GM19239 (cell line): ENCODE measurements at regions not wholly inside any gene's neighbourhood (a gene's known extent, or its start where the extent isn't known, plus 50 kb on each side); places are given as distances from the start of the nearest gene placed in this dataset.
A peak's percentile ranks its signal among the peaks of the same experiment; 100 is the strongest.
"Not testable (repeated sequence)": the region's sequence is repeated elsewhere in the genome, so short reads cannot be mapped to it uniquely, and the experiment has no call there.

ENCODE experiments used
- DNase-seq: peaks from one replicate; pipeline ENCODE4 v3.0.0; 2011; ENCODE audit warnings: low spot score; ENCODE audit not compliant: insufficient read length
- FAIRE-seq: peaks from 2 replicates; lab custom pipeline; 2011; peaks lifted over from hg19 to GRCh38; lab: Jason Lieb, UNC

DNA sequence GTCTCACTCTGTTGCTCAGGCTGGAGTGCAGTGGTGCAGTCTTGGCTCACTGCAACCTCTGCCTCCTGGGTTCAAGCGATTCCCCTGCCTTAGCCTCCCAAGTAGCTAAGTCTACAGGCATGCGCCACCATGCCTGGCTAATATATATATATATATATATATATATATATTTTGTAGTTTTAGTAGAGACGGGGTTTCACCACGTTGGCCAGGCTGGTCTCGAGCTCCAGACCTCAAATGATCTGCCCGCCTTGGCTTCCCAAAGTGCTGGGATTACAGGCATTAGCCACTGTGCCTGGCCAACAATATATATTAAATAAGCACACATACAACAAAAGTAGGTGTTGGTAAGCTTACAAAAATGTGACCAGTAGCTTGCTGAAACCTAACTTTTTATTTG lies 1364.3 kb downstream of the CDH12 start:
- not testable (repeated sequence) for DNase-seq, FAIRE-seq

DNA sequence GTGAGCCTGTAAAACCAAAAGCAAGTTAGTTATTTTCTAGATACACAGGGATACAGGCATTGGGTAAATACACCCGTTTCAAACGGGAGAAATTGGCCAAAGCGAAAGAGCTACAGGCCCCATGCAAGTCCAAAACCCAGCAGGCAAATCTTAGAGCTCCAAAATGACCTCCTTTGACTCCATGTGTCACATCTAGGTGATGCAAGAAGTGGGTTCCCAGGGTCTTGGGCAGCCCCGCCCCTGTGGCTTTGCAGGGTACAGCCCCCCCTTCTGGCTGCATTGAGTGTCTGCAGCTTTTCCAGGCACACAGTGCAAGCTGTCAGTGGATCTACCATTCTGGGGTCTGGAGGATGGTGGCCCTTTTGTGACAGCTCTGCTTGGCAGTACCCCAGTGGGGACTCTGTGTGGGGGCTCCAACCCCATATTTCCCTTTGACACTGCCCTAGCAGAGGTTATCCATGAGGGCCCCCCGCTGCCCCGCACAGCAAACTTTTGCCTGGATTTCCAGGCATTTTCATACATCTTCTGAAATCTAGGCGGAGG lies 1367.6 kb downstream of the CDH12 start:
- DNase-seq, FAIRE-seq: not testable (repeated sequence)

DNA sequence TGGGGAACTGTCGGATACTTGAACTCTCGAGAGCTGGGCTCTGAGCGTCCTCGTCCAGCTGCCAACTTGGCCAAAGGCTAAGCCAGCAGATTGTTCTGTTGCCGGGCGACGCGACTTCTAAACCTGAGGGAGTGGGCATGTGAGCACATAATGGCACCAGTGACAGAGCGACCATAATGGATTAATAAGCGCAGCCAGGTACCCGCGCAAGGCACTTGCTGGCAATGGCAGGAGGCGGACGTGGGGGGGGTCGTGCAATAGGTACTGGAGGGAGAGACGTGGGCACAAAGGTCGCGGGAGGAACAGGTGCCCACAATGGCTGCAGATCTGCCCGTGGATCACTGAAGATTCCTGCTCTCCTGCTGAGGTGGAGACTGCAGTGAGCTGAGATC lies 1368.7 kb downstream of the CDH12 start:
- not testable (repeated sequence) for DNase-seq, FAIRE-seq

DNA sequence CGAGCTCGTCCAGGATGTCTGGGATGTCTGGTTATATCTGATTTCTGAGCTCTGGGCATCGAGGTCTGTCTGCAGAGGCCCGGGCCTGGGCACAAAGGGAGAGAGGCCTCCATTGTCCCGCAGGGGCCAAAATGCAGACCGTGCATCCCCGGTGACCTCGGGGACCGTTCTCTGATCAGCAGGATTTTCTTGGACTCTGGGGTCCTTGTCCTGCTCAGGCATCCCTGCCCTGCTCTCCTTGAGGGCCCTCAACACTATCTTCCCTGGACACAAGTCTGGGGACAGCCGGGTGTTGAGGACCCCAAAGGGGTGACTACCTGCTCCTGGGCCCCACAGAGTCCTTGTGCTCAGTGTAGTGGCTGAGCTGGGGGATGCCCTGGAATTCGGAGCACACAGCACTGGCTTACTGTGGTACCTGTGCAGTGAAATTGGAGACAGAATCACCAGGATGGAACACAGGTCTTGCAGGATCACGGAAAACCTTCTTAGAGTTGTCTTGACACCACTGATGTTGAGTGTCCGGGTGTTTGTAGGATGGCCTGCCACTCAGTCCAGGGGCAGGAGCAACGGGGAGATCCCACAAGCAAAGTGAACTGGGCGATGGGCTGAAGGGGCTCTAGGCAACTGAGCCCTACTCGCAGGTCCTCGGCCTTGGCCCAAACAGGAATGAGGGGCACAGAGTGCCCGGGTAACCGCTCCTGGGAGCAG lies 1369.2 kb downstream of the CDH12 start:
- not testable (repeated sequence) for FAIRE-seq

DNA sequence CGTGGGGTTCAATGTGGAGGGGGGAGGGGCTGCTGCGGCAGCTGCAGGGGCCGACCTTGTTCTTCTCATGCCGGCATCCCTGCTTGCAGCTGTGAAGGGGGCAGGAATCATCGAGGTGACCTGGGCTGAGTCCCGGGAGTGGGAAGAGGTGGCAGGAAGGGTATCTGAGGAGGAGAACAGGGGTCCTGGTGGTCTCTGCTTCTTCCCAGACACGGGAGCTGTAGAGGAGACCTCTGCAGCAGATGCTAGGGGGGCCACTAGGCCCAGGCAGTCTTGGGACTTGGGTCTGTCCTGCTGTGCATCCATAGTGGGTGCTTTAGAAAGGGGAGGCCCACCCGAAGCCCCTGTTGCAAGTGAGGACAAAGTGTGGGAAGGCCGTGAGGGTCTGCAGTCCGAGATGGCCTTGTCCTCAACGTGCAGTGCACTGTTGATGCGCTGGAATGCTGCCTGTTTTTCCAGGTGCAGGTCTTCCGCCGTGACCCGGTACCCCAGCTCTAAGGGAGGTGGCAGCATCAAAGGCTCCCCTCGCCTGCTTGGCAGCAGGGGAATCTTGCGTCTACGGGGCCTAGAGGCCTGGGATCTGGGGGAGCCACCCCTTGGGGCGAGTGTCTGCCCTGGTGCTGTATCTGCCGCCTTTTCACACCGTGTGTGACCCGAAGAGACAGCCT lies 1370.0 kb downstream of the CDH12 start:
- FAIRE-seq, DNase-seq: not testable (repeated sequence)

More for the DNA sequence above, 1369.2 kb downstream of the CDH12 start:
- not testable (repeated sequence) for DNase-seq

DNA sequence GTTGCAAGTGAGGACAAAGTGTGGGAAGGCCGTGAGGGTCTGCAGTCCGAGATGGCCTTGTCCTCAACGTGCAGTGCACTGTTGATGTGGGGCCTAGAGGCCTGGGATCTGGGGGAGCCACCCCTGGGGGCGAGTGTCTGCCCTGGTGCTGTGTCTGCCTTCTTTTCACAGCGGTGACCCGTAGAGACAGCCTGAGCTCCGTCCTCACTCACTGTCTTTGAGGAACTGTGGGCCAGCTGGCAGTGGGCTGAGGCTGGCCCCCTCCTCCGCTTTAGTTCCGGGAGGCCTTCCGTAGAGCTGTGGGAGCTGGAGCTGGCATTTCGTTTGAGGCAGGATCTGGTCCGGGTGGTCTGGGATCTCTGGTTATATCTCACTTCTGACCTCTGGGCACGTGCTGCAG lies 1370.6 kb downstream of the CDH12 start:
- DNase-seq, FAIRE-seq: not testable (repeated sequence)

DNA sequence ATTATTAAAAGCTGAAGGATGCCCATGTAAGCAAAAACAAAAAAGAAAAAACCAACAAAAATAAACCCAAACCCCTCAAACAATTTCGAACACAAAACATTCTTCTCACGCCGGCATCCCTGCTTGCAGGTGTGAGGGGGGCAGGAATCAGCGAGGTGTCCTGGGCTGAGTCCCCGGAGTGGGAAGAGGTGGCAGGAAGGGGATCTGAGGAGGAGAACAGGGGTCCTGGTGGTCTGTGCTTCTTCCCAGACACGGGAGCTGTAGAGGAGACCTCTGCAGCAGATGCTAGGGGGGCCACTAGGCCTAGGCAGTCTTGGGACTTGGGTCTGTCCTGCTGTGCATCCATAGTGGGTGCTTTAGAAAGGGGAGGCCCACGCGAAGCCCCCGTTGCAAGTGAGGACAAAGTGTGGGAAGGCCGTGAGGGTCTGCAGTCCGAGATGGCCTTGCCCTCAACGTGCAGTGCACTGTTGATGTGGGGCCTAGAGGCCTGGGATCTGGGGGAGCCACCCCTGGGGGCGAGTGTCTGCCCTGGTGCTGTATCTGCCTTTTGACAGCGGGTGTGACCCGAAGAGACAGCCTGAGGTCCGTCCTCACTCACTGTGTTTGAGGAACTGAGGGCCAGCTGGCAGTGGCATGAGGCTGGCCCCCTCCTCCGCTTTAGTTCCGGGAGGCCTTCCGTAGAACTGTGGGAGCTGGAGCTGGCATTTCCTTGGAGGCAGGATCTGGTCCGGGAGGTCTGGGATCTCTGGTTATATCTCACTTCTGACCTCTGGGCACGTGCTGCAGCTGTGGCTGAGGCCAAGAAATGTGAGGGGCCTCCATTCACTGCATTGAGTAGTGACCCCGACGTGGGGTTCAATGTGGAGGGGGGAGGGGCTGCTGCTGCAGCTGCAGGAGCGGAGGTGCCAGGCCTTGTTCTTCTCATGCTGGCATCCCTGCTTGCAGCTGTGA lies 1371.5 kb downstream of the CDH12 start:
- not testable (repeated sequence) for DNase-seq, FAIRE-seq

DNA sequence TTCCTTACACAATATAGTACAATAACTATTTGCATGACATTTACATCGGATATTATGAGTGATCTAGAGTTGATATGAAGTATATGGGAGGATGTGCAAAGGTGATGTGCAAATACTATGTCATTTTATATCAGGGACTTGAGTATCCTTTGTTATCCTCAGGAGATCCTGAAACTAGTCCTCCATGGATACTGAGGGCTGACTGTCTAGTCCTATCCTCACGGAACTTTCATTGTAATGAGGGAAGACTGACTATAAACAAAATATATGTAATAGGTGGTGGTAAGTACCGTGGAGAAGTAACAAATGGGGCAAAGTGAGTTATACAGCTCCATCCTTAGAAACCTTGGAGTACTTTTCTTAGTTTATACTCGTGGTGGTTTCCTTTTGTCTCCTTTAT lies 1373.1 kb downstream of the CDH12 start:
- DNase-seq, FAIRE-seq: not testable (repeated sequence)

DNA sequence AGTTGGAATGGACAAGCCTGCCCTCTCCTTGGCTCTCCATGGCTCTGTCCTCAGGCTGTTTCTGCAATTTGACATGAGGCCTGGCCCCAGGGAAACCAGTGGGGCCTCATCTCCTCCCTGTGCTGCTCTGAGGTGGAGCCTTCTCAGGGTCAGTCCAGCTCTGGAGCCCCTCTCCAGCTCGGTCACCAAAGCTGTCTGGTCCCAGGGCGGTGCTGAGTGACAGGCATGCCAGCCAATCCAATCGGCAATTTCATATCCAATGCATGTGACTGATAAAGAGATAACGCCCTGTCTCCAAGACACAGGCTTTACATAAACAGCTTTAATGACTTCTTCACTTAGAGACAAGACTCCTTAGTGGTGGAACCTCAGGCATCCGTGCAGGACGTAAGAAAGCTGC lies 1379.2 kb downstream of the CDH12 start:
- FAIRE-seq, DNase-seq: not testable (repeated sequence)

DNA sequence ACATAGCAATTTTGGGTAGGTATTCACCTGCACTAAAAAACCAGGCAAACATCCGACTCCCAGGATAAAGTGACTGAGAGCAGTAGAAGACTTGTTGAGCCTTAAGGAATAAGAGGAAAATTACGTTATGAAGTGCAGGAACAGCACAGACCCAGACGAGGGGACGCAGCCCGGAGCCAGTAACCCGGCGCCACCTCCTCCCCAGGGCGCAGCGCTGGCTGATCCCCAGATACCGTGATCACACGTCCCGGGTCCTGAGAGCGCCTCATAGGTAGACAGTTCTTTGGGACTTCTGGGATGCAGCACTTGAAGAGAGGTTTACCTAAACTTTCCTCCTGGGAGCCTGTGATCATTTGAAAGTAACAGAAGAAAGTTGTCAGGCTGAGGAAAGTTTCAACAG lies 1379.7 kb downstream of the CDH12 start:
- FAIRE-seq, DNase-seq: not testable (repeated sequence)

DNA sequence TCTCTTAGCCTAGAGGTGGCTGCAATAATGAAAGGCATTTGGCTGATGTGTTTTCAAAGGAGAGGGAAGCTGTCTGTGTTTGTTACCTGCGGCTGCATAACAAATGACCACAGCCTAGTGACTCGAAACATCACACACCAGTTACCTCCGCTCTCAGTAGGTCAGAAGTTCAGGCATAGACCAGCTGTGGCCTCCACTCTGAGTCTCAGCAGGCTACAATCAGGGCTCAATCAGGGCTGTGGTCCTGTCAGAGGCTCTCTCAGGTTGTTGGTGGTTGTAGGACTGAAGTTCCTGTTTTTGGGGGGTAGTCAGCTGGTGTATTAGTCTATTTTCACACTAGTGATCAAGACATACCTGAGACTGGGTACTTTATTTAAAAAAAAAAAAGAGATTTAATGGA lies 1381.5 kb downstream of the CDH12 start:
- FAIRE-seq, DNase-seq: not testable (repeated sequence)

DNA sequence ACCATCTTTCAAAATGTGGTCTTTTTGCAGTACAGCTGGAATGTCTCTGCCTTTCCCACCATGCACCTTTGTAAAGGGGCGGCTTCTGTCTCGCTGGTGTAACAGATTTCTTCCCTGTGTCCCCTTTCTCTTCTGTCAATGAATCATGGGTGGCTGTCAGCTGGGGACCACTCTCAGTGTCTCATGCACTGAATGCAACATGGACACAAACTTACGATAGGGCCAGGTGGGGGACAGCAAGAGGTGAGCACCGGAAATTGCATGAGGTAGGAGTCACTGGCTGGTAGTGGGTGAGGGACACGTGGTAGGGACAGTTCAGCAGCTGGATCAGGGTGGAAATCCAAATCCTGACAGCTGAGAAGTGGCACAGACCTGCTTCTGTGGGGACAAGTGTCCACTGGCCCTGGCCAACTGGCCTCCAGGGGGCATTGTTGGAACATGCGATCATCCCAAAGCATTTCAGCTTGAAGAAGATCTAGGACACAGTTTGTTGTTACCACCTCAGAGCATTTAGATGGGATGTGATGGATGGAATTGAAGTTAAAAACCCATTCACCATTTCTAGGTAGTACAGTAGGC lies 1383.5 kb downstream of the CDH12 start:
- not testable (repeated sequence) for DNase-seq, FAIRE-seq

DNA sequence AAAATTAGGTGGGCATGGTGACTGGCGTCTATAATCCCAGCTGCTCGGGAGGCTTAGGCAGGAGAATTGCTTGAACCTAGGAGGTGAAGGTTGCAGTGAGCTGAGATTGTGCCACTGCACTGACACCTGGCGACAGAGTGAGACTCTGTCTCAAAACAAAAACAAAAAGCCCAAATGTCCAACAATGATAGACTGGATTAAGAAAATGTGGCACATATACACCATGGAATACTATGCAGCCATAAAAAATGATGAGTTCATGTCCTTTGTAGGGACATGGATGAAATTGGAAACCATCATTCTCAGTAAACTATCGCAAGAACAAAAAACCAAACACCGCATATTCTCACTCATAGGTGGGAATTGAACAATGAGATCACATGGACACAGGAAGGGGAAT lies 1385.6 kb downstream of the CDH12 start:
- not testable (repeated sequence) for DNase-seq, FAIRE-seq

DNA sequence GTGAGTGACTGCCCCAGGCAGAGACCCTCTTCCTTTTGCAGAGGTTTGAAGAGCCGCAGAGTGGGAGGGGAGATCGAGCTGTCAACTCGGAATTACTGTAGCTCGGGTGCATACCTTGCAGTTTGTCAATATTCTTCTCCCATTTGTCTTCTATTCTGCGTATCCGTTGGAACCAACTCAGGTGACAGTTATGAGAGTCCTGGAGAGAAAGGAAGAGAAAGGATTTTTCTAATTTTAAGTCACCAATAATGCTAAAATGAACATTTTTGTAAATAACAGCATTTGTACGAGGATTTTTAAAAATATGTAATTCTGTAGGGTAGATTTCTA lies 1393.4 kb downstream of the CDH12 start:
- FAIRE-seq, result peak; percentile 79

DNA sequence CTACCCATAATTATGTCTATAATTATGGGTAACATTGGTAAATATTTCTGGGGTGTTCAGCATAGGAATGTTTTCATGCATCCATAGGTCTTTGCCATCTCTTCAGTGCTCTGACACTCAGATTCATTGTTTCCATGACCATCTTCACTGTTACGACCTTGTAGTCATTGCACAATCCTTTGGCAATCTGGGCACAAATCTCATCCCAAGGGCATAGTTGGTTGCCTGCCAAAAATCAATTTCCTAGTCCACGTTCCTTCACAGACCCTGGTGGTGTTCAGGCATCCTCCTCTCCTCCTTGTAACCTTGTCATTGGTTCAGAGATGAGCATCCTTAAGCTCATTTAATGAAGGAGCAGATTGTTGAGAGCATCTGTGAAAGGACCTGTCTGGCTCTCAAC lies 1400.7 kb downstream of the CDH12 start:
- no peak for FAIRE-seq
- DNase-seq, result no peak

More for the DNA sequence above, 1393.4 kb downstream of the CDH12 start:
- not testable (repeated sequence) for DNase-seq

DNA sequence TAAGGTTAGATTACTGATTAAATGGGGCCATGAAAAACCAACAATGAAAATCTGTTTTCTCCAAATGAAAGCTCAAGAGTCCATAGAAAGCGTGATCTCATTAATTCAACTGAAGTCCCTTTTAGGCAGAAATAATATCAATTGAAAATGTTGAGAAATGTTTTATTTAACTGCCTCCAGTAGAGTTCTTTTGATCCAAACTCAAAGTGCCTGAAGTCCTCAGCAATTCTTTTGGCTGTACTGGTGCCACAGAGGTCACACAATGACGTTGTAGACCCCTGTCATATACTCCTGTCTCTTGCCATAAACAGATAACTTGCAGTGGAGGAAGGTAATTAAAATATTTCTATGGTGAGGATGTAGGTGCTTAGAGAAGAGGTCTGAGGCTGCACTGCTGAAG lies 1420.5 kb downstream of the CDH12 start:
- DNase-seq (no peak), FAIRE-seq (no peak)

DNA sequence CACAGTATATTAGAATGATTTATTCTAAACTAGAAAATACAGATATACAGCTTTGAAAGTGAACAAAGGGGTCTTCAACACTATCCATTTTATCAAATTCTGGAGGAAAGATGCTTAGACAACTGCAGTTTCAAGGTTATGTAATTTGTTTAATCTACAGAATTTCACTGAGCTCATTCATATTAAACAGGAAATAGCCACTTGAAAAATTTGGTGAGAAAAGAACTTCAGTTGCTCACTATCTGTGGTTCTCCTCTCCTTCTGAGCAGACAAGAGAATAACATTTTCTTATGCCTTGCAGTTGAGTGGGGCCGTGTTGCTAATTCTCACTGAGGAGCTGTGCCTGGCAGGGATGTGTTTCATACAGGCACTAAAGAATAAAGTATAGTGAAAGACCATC lies 1428.2 kb downstream of the CDH12 start:
- DNase-seq, result no peak

DNA sequence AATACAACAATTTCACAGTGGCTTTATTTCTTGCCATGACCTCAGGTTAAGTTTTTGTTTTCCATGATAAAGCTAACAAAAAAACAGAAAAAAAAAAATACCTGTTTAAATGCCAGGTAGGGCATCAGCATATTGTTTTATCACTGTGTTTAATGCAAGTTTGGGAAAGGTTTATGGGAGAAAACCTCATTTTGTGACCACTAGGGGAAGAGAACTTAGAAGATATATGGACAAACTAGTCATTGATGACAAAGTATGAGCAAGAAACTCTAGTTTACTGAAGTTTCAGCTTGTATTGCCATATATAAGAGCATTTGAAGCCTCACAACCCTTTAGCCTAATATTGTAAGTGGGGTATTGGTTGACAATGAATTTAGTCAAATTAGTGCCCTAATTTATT lies 1431.4 kb upstream of the CDH18 start:
- FAIRE-seq (no peak), DNase-seq (no peak)

More for the DNA sequence above, 1428.2 kb downstream of the CDH12 start:
- FAIRE-seq, result no peak

DNA sequence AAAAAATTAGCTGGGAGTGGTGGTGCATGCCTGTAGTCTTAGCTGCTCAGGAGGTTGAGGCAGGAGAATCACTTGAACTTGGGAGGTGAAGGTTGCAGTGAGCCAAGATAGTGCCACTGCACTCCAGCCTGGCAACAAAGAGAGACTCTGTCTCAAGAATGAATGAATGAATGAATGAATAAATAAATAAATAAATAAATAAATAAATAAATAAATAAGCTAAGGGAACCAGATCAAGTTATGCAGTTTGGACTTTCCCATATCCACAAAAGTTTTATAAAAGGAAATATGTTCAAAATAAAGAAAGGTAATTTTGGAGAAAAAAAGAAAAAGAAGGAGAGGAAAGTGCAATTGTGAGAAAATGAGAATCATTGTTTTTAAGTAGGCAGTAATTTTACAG lies 1414.1 kb upstream of the CDH18 start:
- not testable (repeated sequence) for DNase-seq, FAIRE-seq

DNA sequence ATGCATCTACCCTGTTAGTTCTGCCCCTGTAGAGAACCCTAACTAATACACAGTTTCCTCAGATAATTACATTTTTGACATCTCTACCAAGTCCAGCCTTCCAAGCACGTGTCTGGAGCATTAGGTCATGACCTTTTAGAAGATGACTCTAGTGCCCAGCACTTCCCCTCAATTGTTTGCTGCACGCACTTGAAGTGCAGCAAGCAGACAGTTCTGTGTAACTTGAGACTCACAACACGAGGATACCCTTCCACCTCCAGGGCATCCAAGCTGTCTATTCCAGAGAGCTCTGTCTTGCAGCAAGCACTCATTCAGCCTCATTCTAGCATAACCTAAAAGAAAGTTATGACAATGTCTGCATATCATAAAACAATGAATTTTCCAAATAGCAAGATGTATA lies 1410.5 kb upstream of the CDH18 start:
- FAIRE-seq (no peak), DNase-seq (no peak)
